Natural killer cell treated with Interleukin-12 subunit alpha and Interleukin-12 subunit beta and Interleukin-15 and Interleukin-18, amount 100 ng/mL, for 72 hours (primary cell): ENCODE measurements at regions not wholly inside any gene's neighbourhood (a gene's known extent, or its start where the extent isn't known, plus 50 kb on each side); places are given as distances from the start of the nearest gene placed in this dataset.

Experiments used
- ATAC-seq, 2 donors: fragments of 150-1000 bp; cut with Tn5 transposase in 1 of 2; sonication (Bioruptor Pico), chemical (Tn5 transposase) in 1 of 2; 2 replicates each; pipeline ENCODE4 v1.10.0; 2021
- DNase-seq: peaks from one replicate; pipeline ENCODE4 v3.0.0; 2022; ENCODE audit warnings: low spot score
- H3K27ac Mint-ChIP-seq, 2 donors: 1 replicate in 1 of 2; 2 replicates in 1 of 2; pipeline ENCODE4 v1.8.0; 2022; ENCODE audit warnings: mixed read lengths in 2 of 2, mild to moderate bottlenecking in 1 of 2, moderate library complexity in 1 of 2
- H3K27me3 Mint-ChIP-seq, 2 donors: 1 replicate in 1 of 2; 2 replicates in 1 of 2; pipeline ENCODE4 v1.8.0; 2022; ENCODE audit warnings: mixed read lengths in 2 of 2
- H3K36me3 Mint-ChIP-seq: one replicate; pipeline ENCODE4 v1.8.0; 2022; ENCODE audit warnings: mixed read lengths
- H3K4me1 Mint-ChIP-seq, 2 donors: 1 replicate in 1 of 2; 2 replicates in 1 of 2; pipeline ENCODE4 v1.8.0; 2022; ENCODE audit warnings: low read depth in 2 of 2, mixed read lengths in 2 of 2, mild to moderate bottlenecking in 1 of 2
- H3K4me3 Mint-ChIP-seq: one replicate; pipeline ENCODE4 v1.8.0; 2022; ENCODE audit warnings: mixed read lengths
- H3K9me3 Mint-ChIP-seq: 2 replicates; pipeline ENCODE4 v1.8.0; 2022; ENCODE audit warnings: mixed read lengths

GRCh38 chr10:130399425-130399950 is 263.3 kb downstream of the GLRX3 start:
- peaks cover 5% of the 10 kb centered on the region for H3K36me3 Mint-ChIP-seq
- H3K4me3 Mint-ChIP-seq, result no peak overlapping the region
- DNase-seq (no peak), ATAC-seq (no peak)
- H3K27ac Mint-ChIP-seq, result no peak overlapping the region
- H3K4me1 Mint-ChIP-seq, result no peaks in the 10 kb centered on the region
- H3K9me3 Mint-ChIP-seq, result peaks cover 12% of the 10 kb centered on the region
- H3K27me3 Mint-ChIP-seq, result peaks cover 0 to 9% of the 10 kb centered on the region in 2 donors

- no peak for ATAC-seq
- H3K36me3 Mint-ChIP-seq, result peaks cover 5% of the 10 kb centered on the region
- no peaks in the 10 kb centered on the region for H3K4me1 Mint-ChIP-seq
- no peak overlapping the region for H3K27ac Mint-ChIP-seq
- H3K4me3 Mint-ChIP-seq, result no peak overlapping the region
- H3K27me3 Mint-ChIP-seq, result peaks cover 0 to 9% of the 10 kb centered on the region in 2 donors
- no peak for DNase-seq
- peaks cover 10% of the 10 kb centered on the region for H3K9me3 Mint-ChIP-seq
Observed at GRCh38 chr10:130400890-130401289, 264.7 kb downstream of the GLRX3 start.

GRCh38 chr10:130401860-130402765 is 265.9 kb downstream of the GLRX3 start:
- Mint-ChIP-seq H3K4me1 (no peaks in the 10 kb centered on the region), H3K9me3 (peaks cover 3% of the 10 kb centered on the region), H3K36me3 (no peaks in the 10 kb centered on the region), H3K4me3 (no peak overlapping the region), H3K27me3 (peaks cover 0 to 9% of the 10 kb centered on the region in 2 donors), H3K27ac (no peak overlapping the region)
- ATAC-seq (no peak), DNase-seq (no peak)

- no peak for DNase-seq
- Mint-ChIP-seq H3K9me3 (peaks cover 3% of the 10 kb centered on the region), H3K27ac (no peak overlapping the region), H3K4me1 (no peaks in the 10 kb centered on the region), H3K4me3 (no peak overlapping the region), H3K27me3 (peaks cover 0 to 9% of the 10 kb centered on the region in 2 donors), H3K36me3 (no peaks in the 10 kb centered on the region)
- no peak for ATAC-seq
Observed at GRCh38 chr10:130403153-130404075, 267.2 kb downstream of the GLRX3 start.

- H3K4me3 Mint-ChIP-seq, result no peak overlapping the region
- H3K36me3 Mint-ChIP-seq, result no peaks in the 10 kb centered on the region
- DNase-seq (no peak), ATAC-seq (no peak)
- H3K4me1 Mint-ChIP-seq, result no peaks in the 10 kb centered on the region
- H3K27me3 Mint-ChIP-seq, result peaks cover 0 to 9% of the 10 kb centered on the region in 2 donors
- no peak overlapping the region for H3K27ac Mint-ChIP-seq
- no peaks in the 10 kb centered on the region for H3K9me3 Mint-ChIP-seq
Observed at GRCh38 chr10:130404476-130405055, 268.4 kb downstream of the GLRX3 start.

- H3K36me3 Mint-ChIP-seq, result no peaks in the 10 kb centered on the region
- ATAC-seq, result no peak
- no peak overlapping the region for H3K4me3 Mint-ChIP-seq
Observed at GRCh38 chr10:130407052-130407451, 270.9 kb downstream of the GLRX3 start.

GRCh38 chr10:130409331-130409730 is 273.1 kb downstream of the GLRX3 start:
- ATAC-seq, result no peak
- no peaks in the 10 kb centered on the region for H3K4me1 Mint-ChIP-seq
- DNase-seq, result no peak
- no peaks in the 10 kb centered on the region for H3K36me3 Mint-ChIP-seq
- peaks cover 0 to 2% of the 10 kb centered on the region in 2 donors for H3K27me3 Mint-ChIP-seq
- no peak overlapping the region for H3K4me3 Mint-ChIP-seq
- no peak overlapping the region for H3K27ac Mint-ChIP-seq
- H3K9me3 Mint-ChIP-seq, result no peaks in the 10 kb centered on the region

More at GRCh38 chr10:130407052-130407451, 270.9 kb downstream of the GLRX3 start:
- DNase-seq, result no peak
- peaks cover 0 to 9% of the 10 kb centered on the region in 2 donors for H3K27me3 Mint-ChIP-seq
- no peaks in the 10 kb centered on the region for H3K9me3 Mint-ChIP-seq
- H3K4me1 Mint-ChIP-seq, result no peaks in the 10 kb centered on the region
- H3K27ac Mint-ChIP-seq, result no peak overlapping the region

- Mint-ChIP-seq H3K9me3 (no peaks in the 10 kb centered on the region), H3K4me1 (no peaks in the 10 kb centered on the region), H3K4me3 (no peak overlapping the region), H3K27me3 (peaks cover 2 to 5% of the 10 kb centered on the region in 2 donors), H3K36me3 (no peaks in the 10 kb centered on the region), H3K27ac (no peak overlapping the region)
- no peak for ATAC-seq
- DNase-seq, result no peak
Observed at GRCh38 chr10:130409931-130410330, 273.7 kb downstream of the GLRX3 start.

GRCh38 chr10:130411496-130412085 is 275.4 kb downstream of the GLRX3 start:
- Mint-ChIP-seq H3K27ac (no peak overlapping the region), H3K4me3 (no peak overlapping the region), H3K9me3 (peaks cover 3% of the 10 kb centered on the region), H3K4me1 (no peaks in the 10 kb centered on the region), H3K27me3 (peaks cover 17 to 18% of the 10 kb centered on the region in 2 donors), H3K36me3 (no peaks in the 10 kb centered on the region)
- ATAC-seq, result no peak
- DNase-seq, result no peak

- peaks cover 6% of the 10 kb centered on the region for H3K9me3 Mint-ChIP-seq
Observed at GRCh38 chr10:130412317-130412716, 276.1 kb downstream of the GLRX3 start.

GRCh38 chr10:130416334-130417150 is 280.4 kb downstream of the GLRX3 start:
- Mint-ChIP-seq H3K4me3 (no peak overlapping the region), H3K27me3 (peaks cover 25 to 26% of the 10 kb centered on the region in 2 donors), H3K9me3 (peaks cover 6% of the 10 kb centered on the region), H3K27ac (no peak overlapping the region), H3K36me3 (no peaks in the 10 kb centered on the region), H3K4me1 (no peaks in the 10 kb centered on the region)
- no peak for DNase-seq
- peak; percentile 38 to 52 for ATAC-seq

More at GRCh38 chr10:130412317-130412716, 276.1 kb downstream of the GLRX3 start:
- Mint-ChIP-seq H3K4me3 (no peak overlapping the region), H3K27ac (no peak overlapping the region), H3K4me1 (no peaks in the 10 kb centered on the region), H3K27me3 (peaks cover 25 to 26% of the 10 kb centered on the region in 2 donors), H3K36me3 (no peaks in the 10 kb centered on the region)
- no peak for ATAC-seq
- DNase-seq, result no peak

- ATAC-seq (no peak), DNase-seq (no peak)
- H3K36me3 Mint-ChIP-seq, result no peaks in the 10 kb centered on the region
- no peak overlapping the region for H3K27ac Mint-ChIP-seq
- peaks cover 6% of the 10 kb centered on the region for H3K9me3 Mint-ChIP-seq
- H3K27me3 Mint-ChIP-seq, result peaks cover 29 to 31% of the 10 kb centered on the region in 2 donors
- H3K4me1 Mint-ChIP-seq, result no peaks in the 10 kb centered on the region
- H3K4me3 Mint-ChIP-seq, result no peak overlapping the region
Observed at GRCh38 chr10:130418731-130419130, 282.5 kb downstream of the GLRX3 start.
